H9 (cell line): ENCODE measurements at regions not wholly inside any gene's neighbourhood (a gene's known extent, or its start where the extent isn't known, plus 50 kb on each side); places are given as distances from the start of the nearest gene placed in this dataset.

Source experiments
- DNase-seq: peaks from one replicate; pipeline ENCODE4 v3.0.0-alpha.2; 2017
- H2AFZ ChIP-seq: one replicate; pipeline ENCODE4 v1.6.1; 2013; ENCODE audit warnings: mild to moderate bottlenecking, low read length, control low read depth, moderate library complexity
- H2AK5ac ChIP-seq: 2 replicates; pipeline ENCODE4 v1.6.1; 2013; ENCODE audit warnings: low read length, control low read depth, mixed read lengths; ENCODE audit not compliant: insufficient read length
- H2BK120ac ChIP-seq: one replicate; pipeline ENCODE4 v1.6.1; 2013; ENCODE audit warnings: low read depth, mild to moderate bottlenecking, low read length, control low read depth, inconsistent platforms; ENCODE audit not compliant: poor library complexity, severe bottlenecking
- H2BK12ac ChIP-seq: 2 replicates; pipeline ENCODE4 v1.6.1; 2013; ENCODE audit warnings: low read length, control low read depth, mixed read lengths, low read depth; ENCODE audit not compliant: insufficient read length
- H2BK15ac ChIP-seq: 2 replicates; pipeline ENCODE4 v1.6.1; 2013; ENCODE audit warnings: low read depth, low read length, control low read depth
- H2BK20ac ChIP-seq: one replicate; pipeline ENCODE4 v1.6.1; 2013; ENCODE audit warnings: low read depth, mild to moderate bottlenecking, low read length, control low read depth, inconsistent platforms; ENCODE audit not compliant: poor library complexity, severe bottlenecking
- H2BK5ac ChIP-seq: 2 replicates; pipeline ENCODE4 v1.6.1; 2013; ENCODE audit warnings: low read length, control low read depth, mixed read lengths; ENCODE audit not compliant: insufficient read length
- H3K14ac ChIP-seq: 2 replicates; pipeline ENCODE4 v1.6.1; 2013; ENCODE audit warnings: low read length, control low read depth; ENCODE audit not compliant: insufficient read depth
- H3K18ac ChIP-seq: 2 replicates; pipeline ENCODE4 v1.6.1; 2013; ENCODE audit warnings: low read depth, mild to moderate bottlenecking, mixed read lengths, low read length, control low read depth; ENCODE audit not compliant: insufficient read length
- H3K23ac ChIP-seq: 2 replicates; pipeline ENCODE4 v1.6.1; 2013; ENCODE audit warnings: low read length, control low read depth, mixed read lengths, low read depth; ENCODE audit not compliant: insufficient read length
- H3K23me2 ChIP-seq: 2 replicates; pipeline ENCODE4 v1.6.1; 2013; ENCODE audit warnings: low read depth, mild to moderate bottlenecking, mixed read lengths, low read length, control low read depth; ENCODE audit not compliant: insufficient read length, poor library complexity, severe bottlenecking
- H3K27ac ChIP-seq: 2 replicates; pipeline ENCODE4 v1.5.1; 2013; ENCODE audit warnings: low read length, control low read depth, mixed read lengths, low read depth; ENCODE audit not compliant: insufficient read length
- H3K27me3 ChIP-seq: 2 replicates; pipeline ENCODE4 v1.6.1; 2013; ENCODE audit warnings: low read length, control low read depth, inconsistent platforms; ENCODE audit not compliant: insufficient read depth
- H3K4ac ChIP-seq: 2 replicates; pipeline ENCODE4 v1.6.1; 2013; ENCODE audit warnings: low read depth, mild to moderate bottlenecking, control low read depth, inconsistent platforms, low read length, moderate library complexity
- H3K4me1 ChIP-seq: 2 replicates; pipeline ENCODE4 v1.6.1; 2013; ENCODE audit warnings: low read length, control low read depth, inconsistent platforms; ENCODE audit not compliant: insufficient read depth
- H3K4me2 ChIP-seq: 2 replicates; pipeline ENCODE4 v1.6.1; 2013; ENCODE audit warnings: low read length, control low read depth, mixed read lengths; ENCODE audit not compliant: insufficient read length, insufficient read depth
- H3K56ac ChIP-seq: 2 replicates; pipeline ENCODE4 v1.6.1; 2013; ENCODE audit warnings: low read depth, mild to moderate bottlenecking, mixed read lengths, low read length, control low read depth; ENCODE audit not compliant: insufficient read length
- H3K79me1 ChIP-seq: 2 replicates; pipeline ENCODE4 v1.6.1; 2013; ENCODE audit warnings: low read depth, mild to moderate bottlenecking, moderate library complexity, low read length, control low read depth, inconsistent platforms; ENCODE audit not compliant: insufficient read depth, poor library complexity, severe bottlenecking
- H3K79me2 ChIP-seq: 2 replicates; pipeline ENCODE4 v1.6.1; 2013; ENCODE audit warnings: low read length, control low read depth, inconsistent platforms; ENCODE audit not compliant: insufficient read depth
- H3K9ac ChIP-seq: 2 replicates; pipeline ENCODE4 v1.6.1; 2013; ENCODE audit warnings: low read length, control low read depth, mixed read lengths; ENCODE audit not compliant: insufficient read length; ENCODE audit errors: extremely low read depth
- H3K9me3 ChIP-seq: one replicate; pipeline ENCODE4 v1.6.1; 2013; ENCODE audit warnings: low read depth, low read length, inconsistent platforms; ENCODE audit not compliant: control insufficient read depth
- H3T11ph ChIP-seq: one replicate; pipeline ENCODE4 v1.6.1; 2013; ENCODE audit warnings: mild to moderate bottlenecking, low read length, control low read depth, inconsistent platforms
- H4K20me1 ChIP-seq: one replicate; pipeline ENCODE4 v1.6.1; 2013; ENCODE audit not compliant: control insufficient read depth, insufficient read length, insufficient read depth
- H4K5ac ChIP-seq: 2 replicates; pipeline ENCODE4 v1.6.1; 2013; ENCODE audit warnings: low read depth, mild to moderate bottlenecking, mixed read lengths, low read length, control low read depth; ENCODE audit not compliant: insufficient read length
- H4K8ac ChIP-seq: replicated peaks from 2 replicates; pipeline ENCODE4 v1.6.1; 2013; ENCODE audit warnings: low read length, control low read depth, mixed read lengths, low read depth; ENCODE audit not compliant: insufficient read length
- H4K91ac ChIP-seq: 2 replicates; pipeline ENCODE4 v1.6.1; 2013; ENCODE audit warnings: low read depth, mild to moderate bottlenecking, moderate library complexity, mixed read lengths, low read length, control low read depth; ENCODE audit not compliant: insufficient read length
- H3K27ac Mint-ChIP-seq, 3 experiments: 2 replicates in 2 of 3; 3 replicates in 1 of 3; pipeline ENCODE4 v1.8.0; 2020 to 2021; ENCODE audit warnings: mixed read lengths in 3 of 3, mild to moderate bottlenecking in 1 of 3, moderate library complexity in 1 of 3
- H3K27me3 Mint-ChIP-seq: 2 replicates; pipeline ENCODE4 v1.8.0; 2021; ENCODE audit warnings: low read depth, mild to moderate bottlenecking, moderate library complexity, mixed read lengths
- H3K36me3 Mint-ChIP-seq, 3 experiments: 2 replicates in 2 of 3; 3 replicates in 1 of 3; pipeline ENCODE4 v1.8.0; 2020 to 2021; ENCODE audit warnings: low read depth in 3 of 3, mixed read lengths in 3 of 3; ENCODE audit not compliant: insufficient read depth in 1 of 3
- H3K4me1 Mint-ChIP-seq, 2 experiments: 2 replicates each; pipeline ENCODE4 v1.8.0; 2020; ENCODE audit warnings: mixed read lengths in 2 of 2
- H3K4me3 Mint-ChIP-seq, 2 experiments: 2 replicates in 1 of 2; 3 replicates in 1 of 2; pipeline ENCODE4 v1.8.0; 2020 to 2021; ENCODE audit warnings: mild to moderate bottlenecking in 2 of 2, mixed read lengths in 2 of 2, moderate library complexity in 1 of 2
- H3K9me3 Mint-ChIP-seq, 2 experiments: 2 replicates in 1 of 2; 3 replicates in 1 of 2; pipeline ENCODE4 v1.8.0; 2020; ENCODE audit warnings: mild to moderate bottlenecking in 2 of 2, mixed read lengths in 2 of 2, moderate library complexity in 1 of 2
- CTCF ChIP-seq: fragments of 200-600 bp; sonication (generic); conservative IDR thresholded peaks from 3 replicates; pipeline ENCODE4 v1.8.0; 2021; ENCODE audit warnings: antibody characterized with exemption, mild to moderate bottlenecking

GRCh38 chr1:82153272-82153629 lies 352.5 kb downstream of the ADGRL2 start:
- no peak overlapping the region for H3K27ac Mint-ChIP-seq
- Histone ChIP-seq H3T11ph (no peak overlapping the region), H3K9ac (no peak overlapping the region), H3K23me2 (no peaks in the 10 kb centered on the region), H2BK5ac (no peak overlapping the region), H3K4me1 (no peaks in the 10 kb centered on the region; the same call in 1 of the 2 replicates), H3K9me3 (no peaks in the 10 kb centered on the region), H3K18ac (no peak overlapping the region), H4K20me1 (no peaks in the 10 kb centered on the region), H2BK15ac (no peak overlapping the region), H3K4ac (no peak overlapping the region), H3K27ac (no peak overlapping the region), H3K4me2 (no peak overlapping the region), H4K91ac (no peak overlapping the region), H4K8ac (no peak overlapping the region), H3K79me2 (no peaks in the 10 kb centered on the region), H3K79me1 (no peaks in the 10 kb centered on the region), H2BK120ac (no peak overlapping the region), H3K56ac (no peak overlapping the region), H2BK12ac (no peak overlapping the region), H2BK20ac (no peak overlapping the region), H2AK5ac (no peak overlapping the region), H3K27me3 (no peaks in the 10 kb centered on the region; the same call in 1 of the 2 replicates), H3K14ac (no peak overlapping the region), H2AFZ (no peak overlapping the region), H4K5ac (no peak overlapping the region), H3K23ac (no peak overlapping the region)
- no peaks in the 10 kb centered on the region for H3K9me3 Mint-ChIP-seq
- no peaks in the 10 kb centered on the region for H3K36me3 Mint-ChIP-seq
- TF ChIP-seq CTCF, result no peak
- DNase-seq, result no peak
- no peak overlapping the region for H3K4me3 Mint-ChIP-seq
- peaks cover 20 to 21% of the 10 kb centered on the region in 2 experiments for H3K4me1 Mint-ChIP-seq
- no peaks in the 10 kb centered on the region for H3K27me3 Mint-ChIP-seq
